ENCODE measurements at regions not wholly inside any gene's neighbourhood (a gene's known extent, or its start where the extent isn't known, plus 50 kb on each side); places are given as distances from the start of the nearest gene placed in this dataset.

DNA sequence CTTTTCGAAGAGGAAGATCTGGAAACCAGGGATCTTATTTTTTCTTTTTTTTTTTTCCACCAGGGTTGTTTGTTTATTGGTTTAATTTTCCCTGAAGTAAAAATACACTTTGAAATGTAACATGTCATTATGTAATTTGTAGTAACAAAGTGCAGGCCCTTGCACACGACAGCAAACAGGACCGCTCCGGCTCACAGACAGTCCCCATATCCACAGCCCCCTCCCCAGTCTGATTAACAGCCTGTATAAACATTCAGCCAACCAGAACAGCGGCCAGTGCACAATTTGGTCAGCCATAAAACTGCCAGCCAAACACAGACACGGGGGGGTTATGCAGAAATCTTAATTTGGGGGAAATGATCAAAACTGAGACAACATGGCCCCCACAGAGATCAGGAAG is 431.6 kb upstream of the NPVF start:
- Histone ChIP-seq H3K4me1 (peaks cover 0 to 57% (median 14%) of the 10 kb centered on the region in 3 donors), H3K27ac (peak overlapping the region in 3 of 4 donors; percentile 16 to 82 (median 53)), H3K27me3 (peaks cover 0 to 4% (median 0%) of the 10 kb centered on the region in 4 donors), H3K4me3 (peak overlapping the region in 1 of 4 donors; percentile 25), H3K36me3 (no peaks in the 10 kb centered on the region), H3K9me3 (no peaks in the 10 kb centered on the region)
- no peak for DNase-seq
- 57 to 74% methylated on average over 6 of the region's 6 CpGs for WGBS, 2 donors
- intact Hi-C loops (cut with DNase I), result no loop called here
- TF ChIP-seq, protein P1, sequence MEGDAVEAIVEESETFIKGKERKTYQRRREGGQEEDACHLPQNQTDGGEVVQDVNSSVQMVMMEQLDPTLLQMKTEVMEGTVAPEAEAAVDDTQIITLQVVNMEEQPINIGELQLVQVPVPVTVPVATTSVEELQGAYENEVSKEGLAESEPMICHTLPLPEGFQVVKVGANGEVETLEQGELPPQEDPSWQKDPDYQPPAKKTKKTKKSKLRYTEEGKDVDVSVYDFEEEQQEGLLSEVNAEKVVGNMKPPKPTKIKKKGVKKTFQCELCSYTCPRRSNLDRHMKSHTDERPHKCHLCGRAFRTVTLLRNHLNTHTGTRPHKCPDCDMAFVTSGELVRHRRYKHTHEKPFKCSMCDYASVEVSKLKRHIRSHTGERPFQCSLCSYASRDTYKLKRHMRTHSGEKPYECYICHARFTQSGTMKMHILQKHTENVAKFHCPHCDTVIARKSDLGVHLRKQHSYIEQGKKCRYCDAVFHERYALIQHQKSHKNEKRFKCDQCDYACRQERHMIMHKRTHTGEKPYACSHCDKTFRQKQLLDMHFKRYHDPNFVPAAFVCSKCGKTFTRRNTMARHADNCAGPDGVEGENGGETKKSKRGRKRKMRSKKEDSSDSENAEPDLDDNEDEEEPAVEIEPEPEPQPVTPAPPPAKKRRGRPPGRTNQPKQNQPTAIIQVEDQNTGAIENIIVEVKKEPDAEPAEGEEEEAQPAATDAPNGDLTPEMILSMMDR (IDR thresholded peaks at IDR 0.05), result no peak
- no peak for TF ChIP-seq POLR2A (IDR thresholded peaks at IDR 0.05)

- TF ChIP-seq, protein P1 (IDR thresholded peaks at IDR 0.05), result no peak
- no peak for TF ChIP-seq POLR2A (IDR thresholded peaks at IDR 0.05)
- 24 to 48% methylated on average over 9 of the region's 10 CpGs for WGBS, 2 donors
- Histone ChIP-seq H3K9me3 (no peaks in the 10 kb centered on the region), H3K27me3 (peaks cover 0 to 4% (median 0%) of the 10 kb centered on the region in 4 donors), H3K4me1 (peaks cover 0 to 50% (median 17%) of the 10 kb centered on the region in 3 donors), H3K27ac (peak overlapping the region in 3 of 4 donors; percentile 61 to 82 (median 75)), H3K36me3 (no peaks in the 10 kb centered on the region), H3K4me3 (no peak overlapping the region)
- no peak for DNase-seq
- intact Hi-C loops (cut with DNase I), result no loop called here
Observed at GRCh38 chr7:25662841-25663800, 434.8 kb upstream of the NPVF start.

- H3K4me3 ChIP-seq, result no peak overlapping the region
- peaks cover 0 to 4% (median 0%) of the 10 kb centered on the region in 4 donors for H3K27me3 ChIP-seq
- no peaks in the 10 kb centered on the region for H3K36me3 ChIP-seq
- H3K4me1 ChIP-seq, result peaks cover 0 to 43% (median 14%) of the 10 kb centered on the region in 3 donors
- H3K27ac ChIP-seq, result peak overlapping the region in 3 of 4 donors; percentile 61 to 82 (median 81)
- no peak for DNase-seq
- intact Hi-C loops (cut with DNase I), result no loop called here
- H3K9me3 ChIP-seq, result no peaks in the 10 kb centered on the region
- TF ChIP-seq, protein P1 (IDR thresholded peaks at IDR 0.05), result no peak
- no peak for TF ChIP-seq POLR2A (IDR thresholded peaks at IDR 0.05)
- 38 to 44% methylated on average over 4 of the region's 4 CpGs for WGBS, 2 donors
Observed at GRCh38 chr7:25663877-25664276, 435.6 kb upstream of the NPVF start.

GRCh38 chr7:25664593-25664992 is 436.3 kb upstream of the NPVF start:
- 47 to 49% methylated on average over 2 of the region's 2 CpGs for WGBS, 2 donors
- intact Hi-C loops (cut with DNase I), result no loop called here
- peak overlapping the region; percentile 14 to 82 (median 71) for H3K27ac ChIP-seq

More at GRCh38 chr7:25664593-25664992, 436.3 kb upstream of the NPVF start:
- H3K4me1 ChIP-seq, result peaks cover 0 to 41% (median 16%) of the 10 kb centered on the region in 3 donors
- H3K4me3 ChIP-seq, result no peak overlapping the region
- no peaks in the 10 kb centered on the region for H3K36me3 ChIP-seq
- no peaks in the 10 kb centered on the region for H3K9me3 ChIP-seq
- DNase-seq, result no peak
- peaks cover 0 to 4% (median 0%) of the 10 kb centered on the region in 4 donors for H3K27me3 ChIP-seq
- TF ChIP-seq POLR2A (IDR thresholded peaks at IDR 0.05), result no peak
- TF ChIP-seq, protein P1 (IDR thresholded peaks at IDR 0.05), result no peak
